Stimulated activated CD8-positive, alpha-beta memory T cell treated with anti-CD3 and anti-CD28 coated beads, Interleukin-15, amount 100 ng/mL, for 48 hours (primary cell): ENCODE measurements at regions not wholly inside any gene's neighbourhood (a gene's known extent, or its start where the extent isn't known, plus 50 kb on each side); places are given as distances from the start of the nearest gene placed in this dataset.
"Not testable (repeated sequence)": the region's sequence is repeated elsewhere in the genome, so short reads cannot be mapped to it uniquely, and the experiment has no call there.

Experiments used
- DNase-seq, 2 donors: peaks; one replicate each; pipeline ENCODE4 v3.0.0-alpha.2; 2020; ENCODE audit warnings: low read depth in 2 of 2

- DNase-seq, result no peak
These were observed 570.6 kb downstream of the RIT2 start for GRCh38 chr18:42544901-42545300.

GRCh38 chr18:42545825-42546224 lies 569.7 kb downstream of the RIT2 start:
- no peak for DNase-seq

- no peak for DNase-seq
These were observed 567.0 kb downstream of the RIT2 start for GRCh38 chr18:42548493-42548892.

GRCh38 chr18:42549596-42549995 lies 565.9 kb downstream of the RIT2 start:
- DNase-seq, result no peak

- not testable (repeated sequence) for DNase-seq
These were observed 562.9 kb downstream of the RIT2 start for GRCh38 chr18:42552559-42552958.

GRCh38 chr18:42559069-42559690 lies 556.3 kb downstream of the RIT2 start:
- DNase-seq, result no peak

- DNase-seq, result no peak
These were observed 554.0 kb downstream of the RIT2 start for GRCh38 chr18:42561521-42561920.

- DNase-seq, result no peak
These were observed 551.5 kb downstream of the RIT2 start for GRCh38 chr18:42563995-42564394.

- DNase-seq, result no peak
These were observed 550.7 kb downstream of the RIT2 start for GRCh38 chr18:42564761-42565160.

- DNase-seq, result no peak
These were observed 546.7 kb downstream of the RIT2 start for GRCh38 chr18:42568773-42569172.

- DNase-seq, result no peak
These were observed 540.6 kb downstream of the RIT2 start for GRCh38 chr18:42574871-42575270.

GRCh38 chr18:42576124-42576523 lies 539.4 kb downstream of the RIT2 start:
- no peak for DNase-seq

- DNase-seq, result no peak
These were observed 536.7 kb downstream of the RIT2 start for GRCh38 chr18:42578792-42579191.

- DNase-seq, result no peak
These were observed 533.2 kb downstream of the RIT2 start for GRCh38 chr18:42582266-42582665.

- DNase-seq, result no peak
These were observed 532.2 kb downstream of the RIT2 start for GRCh38 chr18:42583283-42583731.

GRCh38 chr18:42586601-42587000 lies 528.9 kb downstream of the RIT2 start:
- no peak for DNase-seq

GRCh38 chr18:42588786-42589185 lies 526.7 kb downstream of the RIT2 start:
- no peak for DNase-seq

- DNase-seq, result no peak
These were observed 510.7 kb downstream of the RIT2 start for GRCh38 chr18:42604820-42605219.

- no peak for DNase-seq
These were observed 508.5 kb downstream of the RIT2 start for GRCh38 chr18:42606886-42607495.

- no peak for DNase-seq
These were observed 504.4 kb downstream of the RIT2 start for GRCh38 chr18:42611134-42611533.

GRCh38 chr18:42614619-42615293 lies 500.7 kb downstream of the RIT2 start:
- no peak for DNase-seq

GRCh38 chr18:42617221-42617620 lies 498.3 kb downstream of the RIT2 start:
- DNase-seq, result no peak

- DNase-seq, result no peak
These were observed 495.7 kb downstream of the RIT2 start for GRCh38 chr18:42619771-42620170.
